Caco-2 (cell line): ENCODE measurements at regions not wholly inside any gene's neighbourhood (a gene's known extent, or its start where the extent isn't known, plus 50 kb on each side); places are given as distances from the start of the nearest gene placed in this dataset.

Experiments
- BruUV-seq: library from RNA; stranded (reverse); fragments of 400-500 nt; replicated peaks from 2 replicates; lab custom pipeline; 2021; lab: Mats Ljungman, UMichigan
- CTCF ChIA-PET: fragments of 300-600 bp; sonication (Branson Sonifier 250); formaldehyde crosslinking; loops from one replicate; lab custom pipeline; 2022; ENCODE audit warnings: antibody characterized with exemption; lab: Charles Lee
- POLR2A ChIA-PET: fragments of 300-600 bp; sonication (Branson Sonifier 250); formaldehyde crosslinking; loops from one replicate; lab custom pipeline; 2022; ENCODE audit warnings: antibody characterized with exemption; lab: Charles Lee
- DNase-seq, 2 experiments: peaks; one replicate each; pipeline versions ENCODE4 v3.0.0 to v3.0.0-alpha.2; 2020 to 2022
- H3K27me3 ChIP-seq: replicated peaks from 2 replicates; pipeline ENCODE4 v1.6.0; 2011; ENCODE audit warnings: low read length; ENCODE audit not compliant: control insufficient read depth, insufficient read depth
- H3K36me3 ChIP-seq: 2 replicates; pipeline ENCODE4 v1.5.1; 2011; ENCODE audit warnings: low read length; ENCODE audit not compliant: control insufficient read depth, insufficient read depth
- H3K4me1 ChIP-seq: fragments of 250-450 bp; sonication (Bioruptor Pico); 2 replicates; pipeline ENCODE4 v1.5.1; 2020; ENCODE audit warnings: mild to moderate bottlenecking
- H3K4me3 ChIP-seq: 2 replicates; pipeline ENCODE4 v1.5.1; 2011; ENCODE audit warnings: low read depth, mild to moderate bottlenecking, control low read depth, low read length
- H3K9me3 ChIP-seq: fragments of 250-450 bp; sonication (Bioruptor Pico); 2 replicates; pipeline ENCODE4 v1.5.1; 2020; ENCODE audit warnings: mild to moderate bottlenecking, moderate library complexity
- H3K27ac Mint-ChIP-seq: one replicate; pipeline ENCODE4 v1.8.0; 2022; ENCODE audit warnings: mixed read lengths; ENCODE audit not compliant: unreplicated experiment
- H3K27me3 Mint-ChIP-seq: one replicate; pipeline ENCODE4 v1.8.0; 2022; ENCODE audit warnings: mixed read lengths; ENCODE audit not compliant: insufficient read depth, unreplicated experiment
- H3K36me3 Mint-ChIP-seq: one replicate; pipeline ENCODE4 v1.8.0; 2022; ENCODE audit warnings: mild to moderate bottlenecking, mixed read lengths; ENCODE audit not compliant: insufficient read depth, unreplicated experiment
- H3K4me1 Mint-ChIP-seq: one replicate; pipeline ENCODE4 v1.8.0; 2022; ENCODE audit warnings: low read depth, mixed read lengths; ENCODE audit not compliant: unreplicated experiment
- H3K4me3 Mint-ChIP-seq: one replicate; pipeline ENCODE4 v1.8.0; 2022; ENCODE audit warnings: mild to moderate bottlenecking, moderate library complexity, mixed read lengths; ENCODE audit not compliant: unreplicated experiment
- H3K9me3 Mint-ChIP-seq: one replicate; pipeline ENCODE4 v1.8.0; 2022; ENCODE audit warnings: mixed read lengths; ENCODE audit not compliant: unreplicated experiment
- intact Hi-C: fragments of 100-400 bp; cut with micrococcal nuclease; formaldehyde crosslinking; loops from one replicate; pipeline ENCODE4 v1.10.0; 2022; ENCODE audit not compliant: unreplicated experiment
- TF ChIP-seq, protein P1 (sequence below), 2 experiments: fragments of 200-600 bp in 1 of 2; IDR thresholded peaks; 1 replicate in 1 of 2; 2 replicates in 1 of 2; pipeline versions ENCODE4 v1.5.1 to v1.8.0; 2011 to 2022; ENCODE audit warnings: antibody characterized with exemption in 1 of 2, control low read depth in 1 of 2, inconsistent platforms in 1 of 2, low read depth in 1 of 2, low read length in 1 of 2, mild to moderate bottlenecking in 1 of 2, moderate library complexity in 1 of 2; ENCODE audit not compliant: insufficient read depth in 1 of 2, severe bottlenecking in 1 of 2, unreplicated experiment in 1 of 2

DNA sequence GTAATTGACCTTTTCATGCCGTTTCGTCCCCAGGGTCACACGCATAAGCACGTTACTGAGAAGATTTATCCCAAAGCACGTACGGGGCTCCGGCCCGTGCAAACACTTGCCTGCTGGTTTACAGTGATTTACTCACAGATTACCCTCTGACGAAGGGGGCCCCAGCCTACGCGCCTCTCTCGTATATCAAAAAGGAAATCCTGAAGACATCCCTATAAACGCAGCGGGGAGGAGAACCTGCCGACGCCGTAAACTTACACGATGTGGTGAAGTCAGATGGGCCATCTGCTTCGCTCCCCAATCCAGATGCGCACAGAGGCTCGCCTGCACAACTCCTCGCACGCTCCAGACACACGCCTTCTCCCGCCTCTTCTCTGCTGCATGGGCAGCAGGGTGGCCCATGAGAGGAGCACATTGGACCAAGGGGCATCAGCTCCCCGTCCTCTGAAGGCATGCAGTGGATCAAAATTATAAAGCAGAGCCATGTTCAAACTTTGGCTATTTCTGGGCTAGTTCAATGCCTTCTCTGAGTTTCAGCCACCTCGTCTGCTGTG lies 123.6 kb downstream of the MN1 start:
- H3K4me3 Mint-ChIP-seq, result no peak overlapping the region
- H3K9me3 Mint-ChIP-seq, result no peaks in the 10 kb centered on the region
- CTCF ChIA-PET, result no interaction called here

DNA sequence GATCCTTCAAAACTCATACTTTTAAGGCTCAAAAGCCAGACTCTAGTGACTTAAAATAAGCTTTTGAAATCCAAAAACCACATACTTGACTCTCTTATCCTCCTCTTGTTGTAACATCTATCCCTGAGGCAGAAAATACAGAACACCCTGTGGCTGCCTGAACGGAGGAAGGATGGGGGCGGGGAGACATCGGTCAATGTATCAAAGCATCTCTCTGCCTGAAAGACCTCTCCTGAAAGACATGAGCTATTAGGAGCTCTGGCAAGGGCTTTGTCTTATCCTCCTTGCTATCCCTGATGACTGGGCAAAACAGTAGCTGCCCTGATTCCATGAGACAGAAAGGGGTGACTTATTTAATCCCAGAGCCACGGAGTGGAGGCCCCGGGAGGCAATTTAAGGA lies 122.4 kb downstream of the MN1 start:
- H3K36me3 Mint-ChIP-seq, result no peaks in the 10 kb centered on the region
- H3K4me3 Mint-ChIP-seq, result no peak overlapping the region
- no peak for DNase-seq
- Histone ChIP-seq H3K27me3 (no peaks in the 10 kb centered on the region), H3K36me3 (no peaks in the 10 kb centered on the region), H3K4me3 (no peak overlapping the region), H3K4me1 (no peaks in the 10 kb centered on the region), H3K9me3 (0 out of 2 replicates have a peak, but pooled peaks cover 3% of the 10 kb centered on the region)
- BruUV-seq, result no TSS peak
- no peaks in the 10 kb centered on the region for H3K27me3 Mint-ChIP-seq
- H3K9me3 Mint-ChIP-seq, result no peaks in the 10 kb centered on the region
- H3K27ac Mint-ChIP-seq, result no peak overlapping the region
- peaks cover 9% of the 10 kb centered on the region for H3K4me1 Mint-ChIP-seq
- intact Hi-C loops, result no loop called here
- CTCF ChIA-PET, result no interaction called here
- POLR2A ChIA-PET, result no interaction called here
- TF ChIP-seq, protein P1, sequence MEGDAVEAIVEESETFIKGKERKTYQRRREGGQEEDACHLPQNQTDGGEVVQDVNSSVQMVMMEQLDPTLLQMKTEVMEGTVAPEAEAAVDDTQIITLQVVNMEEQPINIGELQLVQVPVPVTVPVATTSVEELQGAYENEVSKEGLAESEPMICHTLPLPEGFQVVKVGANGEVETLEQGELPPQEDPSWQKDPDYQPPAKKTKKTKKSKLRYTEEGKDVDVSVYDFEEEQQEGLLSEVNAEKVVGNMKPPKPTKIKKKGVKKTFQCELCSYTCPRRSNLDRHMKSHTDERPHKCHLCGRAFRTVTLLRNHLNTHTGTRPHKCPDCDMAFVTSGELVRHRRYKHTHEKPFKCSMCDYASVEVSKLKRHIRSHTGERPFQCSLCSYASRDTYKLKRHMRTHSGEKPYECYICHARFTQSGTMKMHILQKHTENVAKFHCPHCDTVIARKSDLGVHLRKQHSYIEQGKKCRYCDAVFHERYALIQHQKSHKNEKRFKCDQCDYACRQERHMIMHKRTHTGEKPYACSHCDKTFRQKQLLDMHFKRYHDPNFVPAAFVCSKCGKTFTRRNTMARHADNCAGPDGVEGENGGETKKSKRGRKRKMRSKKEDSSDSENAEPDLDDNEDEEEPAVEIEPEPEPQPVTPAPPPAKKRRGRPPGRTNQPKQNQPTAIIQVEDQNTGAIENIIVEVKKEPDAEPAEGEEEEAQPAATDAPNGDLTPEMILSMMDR (IDR thresholded peaks at IDR 0.05; ENCODE audit: insufficient read depth in 1 of 2, low read depth in 1 of 2, low read length in 1 of 2, severe bottlenecking in 1 of 2, unreplicated experiment in 1 of 2), result no peak

More for the DNA sequence above, 123.6 kb downstream of the MN1 start:
- Mint-ChIP-seq H3K27ac (no peak overlapping the region), H3K27me3 (no peaks in the 10 kb centered on the region), H3K4me1 (peaks cover 10% of the 10 kb centered on the region), H3K36me3 (no peaks in the 10 kb centered on the region)
- no peaks in the 10 kb centered on the region for H3K4me1 ChIP-seq
- 0 out of 2 replicates have a peak, but pooled peaks cover 3% of the 10 kb centered on the region for H3K9me3 ChIP-seq
- POLR2A ChIA-PET, result no interaction called here
- intact Hi-C loops, result no loop called here
- TF ChIP-seq, protein P1 (IDR thresholded peaks at IDR 0.05; ENCODE audit: insufficient read depth in 1 of 2, low read depth in 1 of 2, low read length in 1 of 2, severe bottlenecking in 1 of 2, unreplicated experiment in 1 of 2), result no peak
- DNase-seq, result no peak
- no peak overlapping the region for H3K4me3 ChIP-seq
- no peaks in the 10 kb centered on the region for H3K27me3 ChIP-seq
- H3K36me3 ChIP-seq, result no peaks in the 10 kb centered on the region
- no TSS peak for BruUV-seq

DNA sequence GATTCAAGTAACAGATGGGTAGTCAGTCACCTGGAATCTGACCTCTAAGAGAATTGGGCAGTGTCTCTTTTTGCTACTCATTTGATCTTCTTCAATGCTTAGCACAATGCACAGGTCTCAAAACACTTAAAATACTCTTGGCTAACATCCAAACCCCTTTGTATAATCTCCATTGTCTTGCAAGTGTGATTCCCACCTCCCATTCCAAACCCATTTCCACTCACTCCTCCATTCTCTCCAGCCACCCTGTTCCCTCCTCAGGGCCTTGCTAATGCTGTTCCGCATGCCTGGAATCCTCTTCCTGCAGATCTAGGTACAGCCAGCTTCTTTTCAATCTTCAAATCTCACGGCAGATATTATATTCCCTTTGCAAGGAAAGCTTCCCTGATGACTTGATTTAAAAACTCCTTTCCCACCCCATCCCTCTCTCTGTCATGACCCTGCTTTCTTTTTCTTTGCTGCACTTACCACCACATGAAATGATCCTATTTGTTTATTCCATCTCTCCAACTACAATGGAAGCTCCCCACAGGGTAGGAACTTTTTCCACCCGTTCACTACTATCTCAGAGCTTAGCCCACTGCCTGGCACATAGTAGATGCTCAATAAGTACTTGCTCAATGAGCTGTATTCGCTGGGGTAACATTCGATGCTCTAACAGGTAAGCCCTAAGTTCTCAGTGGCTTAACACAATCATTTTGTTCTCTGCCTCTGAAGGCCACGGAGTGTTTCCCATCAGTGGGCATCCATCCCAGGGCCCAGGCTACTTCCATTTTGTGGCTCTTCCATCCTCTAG lies 121.7 kb downstream of the MN1 start:
- Mint-ChIP-seq H3K9me3 (no peaks in the 10 kb centered on the region), H3K27ac (no peak overlapping the region), H3K4me1 (peaks cover 2% of the 10 kb centered on the region), H3K27me3 (no peaks in the 10 kb centered on the region), H3K4me3 (no peak overlapping the region), H3K36me3 (no peaks in the 10 kb centered on the region)
- Histone ChIP-seq H3K36me3 (no peaks in the 10 kb centered on the region), H3K4me1 (no peaks in the 10 kb centered on the region), H3K4me3 (no peak overlapping the region), H3K27me3 (no peaks in the 10 kb centered on the region), H3K9me3 (0 out of 2 replicates have a peak, but pooled peaks cover 3% of the 10 kb centered on the region)
- TF ChIP-seq, protein P1 (IDR thresholded peaks at IDR 0.05; ENCODE audit: insufficient read depth in 1 of 2, low read depth in 1 of 2, low read length in 1 of 2, severe bottlenecking in 1 of 2, unreplicated experiment in 1 of 2), result no peak
- no TSS peak for BruUV-seq
- ChIA-PET POLR2A (no interaction called here), CTCF (no interaction called here)
- intact Hi-C loops, result no loop called here
- DNase-seq, result no peak
